Limb (tissue), 2 donors: ENCODE measurements at regions not wholly inside any gene's neighbourhood (a gene's known extent, or its start where the extent isn't known, plus 50 kb on each side); places are given as distances from the start of the nearest gene placed in this dataset.

ENCODE experiments used
- DNase-seq, 2 donors: peaks; one replicate each; pipeline ENCODE4 v3.0.0-alpha.2; 2016; ENCODE audit errors: extremely low spot score in 2 of 2

DNA sequence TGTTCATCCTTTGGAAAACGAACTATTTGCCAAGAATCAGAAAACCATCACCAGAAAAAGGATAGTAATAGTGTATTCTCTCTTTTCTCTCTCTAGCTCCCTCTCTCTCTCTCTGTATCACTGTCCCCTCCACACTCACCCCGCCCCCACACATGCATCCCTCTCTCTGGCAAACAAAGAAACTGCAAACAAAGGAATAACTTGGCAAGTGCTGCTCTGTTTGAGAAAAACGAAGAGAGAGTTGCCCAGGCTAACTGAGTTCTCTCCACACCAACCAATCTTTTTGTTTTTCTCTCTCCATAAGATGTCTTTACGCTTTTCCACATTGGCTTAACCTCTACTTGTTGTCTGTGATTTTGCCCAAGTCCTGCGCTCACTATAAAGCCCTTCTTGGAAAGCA is 316.2 kb downstream of the EPHA4 start:
- DNase-seq = no peak

DNA sequence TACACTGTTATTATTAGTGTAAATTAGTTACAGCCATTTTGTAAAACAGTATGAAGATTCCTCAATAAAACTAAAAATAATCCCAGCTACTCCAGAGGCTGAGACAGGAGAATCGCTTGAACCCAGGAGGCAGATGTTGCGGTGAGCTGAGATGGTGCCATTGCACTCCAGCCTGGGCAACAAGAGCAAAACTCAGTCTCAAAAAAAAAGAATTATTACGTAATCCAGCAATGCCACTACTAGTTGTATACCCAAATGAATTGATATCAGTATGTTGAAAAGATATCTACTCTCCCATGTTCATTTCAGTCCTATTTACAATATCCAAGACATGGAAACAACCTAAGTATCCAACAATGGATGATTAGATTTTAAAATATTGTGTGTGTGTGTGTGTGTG is 313.6 kb downstream of the EPHA4 start:
- no peak for DNase-seq

DNA sequence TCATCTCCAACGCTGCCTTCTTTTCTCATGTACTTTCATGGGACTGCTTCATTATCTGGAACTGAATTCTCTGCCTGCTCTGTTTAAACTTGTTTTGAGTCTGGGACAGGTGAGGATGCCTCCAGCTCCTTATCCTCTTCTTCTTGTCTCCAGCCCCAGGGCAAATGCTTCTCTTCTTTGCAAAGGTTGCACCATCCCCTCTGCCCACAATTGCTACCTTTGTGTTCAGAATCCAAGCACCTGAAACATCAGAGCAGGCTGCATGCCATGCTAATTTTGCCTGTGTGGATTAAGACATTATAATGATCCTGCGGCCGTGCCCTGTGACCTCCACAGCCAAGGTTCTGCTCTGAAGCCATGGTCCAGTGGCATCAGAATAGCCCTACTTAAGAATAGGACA is 309.5 kb downstream of the EPHA4 start:
- DNase-seq = no peak

- no peak for DNase-seq
These were observed 308.5 kb downstream of the EPHA4 start for GRCh38 chr2:221263573-221263972.

- no peak for DNase-seq
These were observed 307.8 kb downstream of the EPHA4 start for GRCh38 chr2:221264318-221264717.

- no peak for DNase-seq
These were observed 304.2 kb downstream of the EPHA4 start for GRCh38 chr2:221267773-221268425.

- DNase-seq = no peak
These were observed 303.5 kb downstream of the EPHA4 start for GRCh38 chr2:221268631-221269030.

DNA sequence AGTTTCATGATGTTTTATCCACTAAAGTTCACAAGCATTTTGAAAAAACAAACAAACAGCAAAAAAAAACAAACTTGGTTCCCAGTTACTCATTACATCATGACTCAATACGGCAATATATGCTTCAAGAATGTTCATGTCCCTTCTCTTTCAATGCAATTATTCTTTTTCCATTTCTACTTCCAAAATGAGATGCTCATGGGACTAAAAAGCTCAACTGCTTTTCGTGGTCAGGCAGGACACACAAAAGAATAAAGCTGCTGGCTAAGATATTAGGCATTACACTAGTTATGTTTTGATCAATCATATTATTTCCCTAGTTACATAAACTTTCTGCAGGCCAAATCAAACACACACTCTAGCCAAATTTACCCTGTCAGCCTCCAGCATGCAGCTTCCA is 301.3 kb downstream of the EPHA4 start:
- no peak for DNase-seq

DNA sequence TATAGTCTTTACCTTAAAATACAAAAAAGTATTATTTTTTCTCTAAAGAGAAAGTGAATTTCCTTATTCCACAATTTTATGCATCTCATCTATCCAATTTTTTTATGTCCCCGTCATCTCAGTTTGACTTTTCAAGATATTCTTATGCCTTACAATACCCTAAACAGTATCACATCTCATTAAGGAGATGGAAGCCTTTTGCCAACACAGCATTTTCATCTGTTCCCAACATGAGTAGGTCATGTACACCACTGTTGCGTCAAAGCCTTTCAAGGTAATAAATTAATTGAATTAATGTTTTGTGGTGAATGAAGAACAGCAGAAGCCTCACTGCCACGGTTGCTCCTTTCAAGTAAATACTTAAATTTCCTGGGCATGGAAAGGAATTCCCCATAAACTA is 299.4 kb downstream of the EPHA4 start:
- no peak for DNase-seq

DNA sequence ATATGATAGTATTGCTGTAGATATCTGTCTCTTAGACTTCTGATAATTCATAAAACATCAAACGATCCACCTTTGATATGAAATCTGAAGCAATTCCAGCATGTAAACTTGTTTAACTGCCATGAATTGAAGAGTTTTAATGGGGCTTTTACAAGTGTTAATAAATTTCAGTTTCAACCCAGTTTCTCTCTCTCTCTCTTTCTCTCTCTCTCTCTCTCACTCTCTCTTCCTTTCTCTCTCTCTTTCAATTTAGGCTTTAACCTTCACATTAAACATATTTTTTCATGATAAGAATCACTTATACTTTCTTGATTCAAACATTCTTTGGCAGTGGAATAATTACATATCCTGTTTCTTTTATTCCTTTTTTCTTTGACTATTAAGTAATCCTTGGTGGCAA is 296.1 kb downstream of the EPHA4 start:
- no peak for DNase-seq

DNA sequence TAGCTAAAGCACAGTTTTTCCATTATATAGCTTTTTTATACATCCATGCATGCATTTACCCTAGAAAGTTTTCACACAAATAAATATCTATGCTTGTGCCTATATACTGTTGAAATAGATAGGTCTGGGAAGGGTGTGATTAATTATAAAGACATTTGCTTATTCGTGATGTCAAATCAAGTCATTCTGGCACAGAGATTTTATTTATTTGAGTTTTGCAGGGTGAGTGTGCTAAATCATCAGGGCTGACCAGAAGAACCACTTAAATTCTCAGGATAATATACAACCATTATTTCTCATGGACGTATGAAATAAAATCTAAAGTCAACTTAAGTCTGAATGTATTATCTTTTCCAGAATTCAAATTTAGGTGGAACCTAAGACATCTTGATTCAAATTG is 295.5 kb downstream of the EPHA4 start:
- DNase-seq = no peak

GRCh38 chr2:221282386-221282785 is 289.7 kb downstream of the EPHA4 start:
- DNase-seq = no peak

DNA sequence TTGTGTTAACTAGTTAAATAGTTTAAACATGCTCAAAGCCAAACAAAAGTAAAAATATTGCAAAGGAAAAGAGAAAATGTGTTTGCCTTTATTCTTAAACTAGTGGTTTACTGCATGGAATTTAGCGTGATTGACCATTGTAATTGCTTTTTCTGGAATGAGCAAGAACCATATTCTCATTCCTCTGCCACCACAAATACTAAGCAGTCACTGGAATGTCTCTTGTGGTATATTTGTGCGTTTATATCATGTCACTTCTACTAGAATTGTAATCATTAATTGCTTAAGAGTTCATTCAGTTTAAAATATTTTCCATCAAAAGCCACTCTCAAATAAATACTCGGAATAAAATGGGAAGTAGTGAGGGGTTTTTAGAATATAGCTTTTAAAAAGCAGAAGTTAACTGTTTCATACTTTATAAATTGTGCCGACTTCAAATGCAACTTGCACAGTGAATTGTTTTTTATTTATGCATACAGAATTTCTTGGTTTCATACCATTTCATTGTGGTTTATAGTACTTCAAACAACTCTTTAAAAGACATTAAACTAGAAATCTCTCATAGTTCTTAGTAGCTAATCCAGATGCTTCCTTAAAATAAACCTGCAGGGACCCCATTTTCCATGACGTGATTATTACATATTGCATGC is 288.1 kb downstream of the EPHA4 start:
- no peak for DNase-seq

- no peak for DNase-seq
These were observed 287.0 kb downstream of the EPHA4 start for GRCh38 chr2:221285148-221285547.

DNA sequence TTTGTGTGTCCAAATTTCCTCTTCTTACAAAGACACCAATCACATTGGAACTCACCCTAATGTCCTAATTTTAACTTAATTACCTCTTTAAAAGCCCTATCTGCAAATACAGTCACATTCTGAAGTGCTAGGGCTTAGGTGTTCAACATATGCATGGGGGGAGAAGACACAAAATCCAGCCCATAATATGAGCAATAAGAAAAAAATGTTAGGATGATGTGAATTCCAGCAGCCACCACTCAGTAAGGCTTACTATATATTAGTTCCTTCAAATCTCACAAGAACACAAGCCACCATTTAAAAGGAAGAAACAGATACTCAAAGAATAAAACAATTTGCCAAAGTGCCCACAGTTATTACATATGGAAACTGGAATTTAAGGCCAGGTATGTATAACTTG is 285.7 kb downstream of the EPHA4 start:
- no peak for DNase-seq

GRCh38 chr2:221289389-221289788 is 282.7 kb downstream of the EPHA4 start:
- no peak for DNase-seq

DNA sequence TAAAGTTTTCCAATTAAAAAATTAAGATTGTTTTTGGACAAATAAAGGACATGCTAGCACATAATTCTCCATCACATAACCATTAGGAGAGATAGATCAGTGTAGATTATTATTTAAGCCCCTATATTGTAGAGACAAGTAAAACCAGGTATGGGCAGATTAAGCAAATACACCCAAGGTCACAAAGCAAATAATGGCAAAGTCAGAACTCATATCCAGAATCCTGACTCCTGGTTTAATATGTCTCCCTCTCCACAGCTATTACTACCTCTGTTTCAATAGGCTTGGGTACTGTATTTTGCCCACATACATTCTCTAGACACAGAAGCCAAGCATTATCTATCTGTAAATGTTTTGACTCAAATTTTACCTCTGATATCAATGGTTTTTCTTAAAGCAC is 282.3 kb downstream of the EPHA4 start:
- DNase-seq = no peak

GRCh38 chr2:221293949-221294742 is 278.0 kb downstream of the EPHA4 start:
- no peak for DNase-seq

GRCh38 chr2:221304916-221305315 is 267.2 kb downstream of the EPHA4 start:
- no peak for DNase-seq

- DNase-seq = no peak
These were observed 263.5 kb downstream of the EPHA4 start for GRCh38 chr2:221308507-221309066.

- DNase-seq = no peak
These were observed 262.1 kb downstream of the EPHA4 start for GRCh38 chr2:221309892-221310583.

- no peak for DNase-seq
These were observed 261.4 kb downstream of the EPHA4 start for GRCh38 chr2:221310730-221311129.
